Naive thymus-derived CD4-positive, alpha-beta T cell (primary cell): ENCODE measurements at regions not wholly inside any gene's neighbourhood (a gene's known extent, or its start where the extent isn't known, plus 50 kb on each side); places are given as distances from the start of the nearest gene placed in this dataset.
A peak's percentile ranks its signal among the peaks of the same experiment; 100 is the strongest.
"Not testable (repeated sequence)": the region's sequence is repeated elsewhere in the genome, so short reads cannot be mapped to it uniquely, and the experiment has no call there.

ENCODE experiments used
- ATAC-seq: fragments of 150-1000 bp; cut with Tn5 transposase; 2 replicates; pipeline ENCODE4 v1.10.0; 2021; ENCODE audit warnings: mild to moderate bottlenecking, moderate library complexity
- CTCF ChIA-PET: fragments of 350-600 bp; sonication (Branson Sonifier 250); formaldehyde crosslinking; loops from one replicate; lab custom pipeline; 2021; ENCODE audit warnings: antibody characterized with exemption; lab: Charles Lee
- POLR2A ChIA-PET: fragments of 350-600 bp; sonication (Branson Sonifier 250); formaldehyde crosslinking; loops from one replicate; lab custom pipeline; 2021; ENCODE audit warnings: antibody characterized with exemption, inconsistent platforms; lab: Charles Lee
- DNase-seq, 9 donors: peaks; one replicate each; pipeline versions ENCODE4 v3.0.0 to v3.0.0-alpha.2; 2020 to 2022; ENCODE audit warnings: mixed read lengths in 1 of 9
- H3K27ac ChIP-seq: one replicate; pipeline ENCODE4 v1.7.0; 2013; ENCODE audit warnings: mild to moderate bottlenecking, low read depth, low read length, moderate library complexity
- H3K27me3 ChIP-seq, 2 donors: one replicate each; pipeline ENCODE4 v1.7.0; 2013; ENCODE audit warnings: low read length in 2 of 2, mild to moderate bottlenecking in 2 of 2, moderate library complexity in 2 of 2; ENCODE audit not compliant: control insufficient read depth in 2 of 2, insufficient read depth in 2 of 2
- H3K36me3 ChIP-seq, 3 experiments: 1 replicate in 2 of 3; 2 replicates in 1 of 3; pipeline ENCODE4 v1.7.0; 2013; ENCODE audit warnings: low read length in 3 of 3, mild to moderate bottlenecking in 3 of 3, moderate library complexity in 1 of 3; ENCODE audit not compliant: insufficient read depth in 3 of 3, control insufficient read depth in 2 of 3
- H3K4me1 ChIP-seq, 2 donors: one replicate each; pipeline ENCODE4 v1.7.0; 2013; ENCODE audit warnings: low read length in 2 of 2, mild to moderate bottlenecking in 2 of 2, moderate library complexity in 1 of 2; ENCODE audit not compliant: control insufficient read depth in 2 of 2, insufficient read depth in 2 of 2
- H3K4me3 ChIP-seq: 2 replicates; pipeline ENCODE4 v1.7.0; 2013; ENCODE audit warnings: mild to moderate bottlenecking, low read length
- H3K9me3 ChIP-seq, 3 experiments: 1 replicate in 2 of 3; 2 replicates in 1 of 3; pipeline ENCODE4 v1.7.0; 2013; ENCODE audit warnings: low read length in 3 of 3; ENCODE audit not compliant: control insufficient read depth in 2 of 3
- H3K27ac Mint-ChIP-seq, 9 donors: one replicate each; pipeline ENCODE4 v1.8.0; 2020 to 2022; ENCODE audit warnings: mixed read lengths in 9 of 9, mild to moderate bottlenecking in 8 of 9, moderate library complexity in 5 of 9, inconsistent platforms in 2 of 9
- H3K27me3 Mint-ChIP-seq, 5 donors: one replicate each; pipeline ENCODE4 v1.8.0; 2021 to 2022; ENCODE audit warnings: mixed read lengths in 5 of 5, mild to moderate bottlenecking in 1 of 5
- H3K36me3 Mint-ChIP-seq, 5 donors: one replicate each; pipeline ENCODE4 v1.8.0; 2020 to 2022; ENCODE audit warnings: mixed read lengths in 5 of 5, mild to moderate bottlenecking in 3 of 5, inconsistent platforms in 1 of 5
- H3K4me1 Mint-ChIP-seq, 7 donors: one replicate each; pipeline ENCODE4 v1.8.0; 2020 to 2022; ENCODE audit warnings: mixed read lengths in 7 of 7, mild to moderate bottlenecking in 3 of 7, inconsistent platforms in 1 of 7
- H3K4me3 Mint-ChIP-seq, 10 donors: one replicate each; pipeline ENCODE4 v1.8.0; 2020 to 2022; ENCODE audit warnings: mild to moderate bottlenecking in 10 of 10, mixed read lengths in 10 of 10, moderate library complexity in 6 of 10, inconsistent platforms in 2 of 10
- H3K9me3 Mint-ChIP-seq, 11 donors: one replicate each; pipeline ENCODE4 v1.8.0; 2020 to 2022; ENCODE audit warnings: mixed read lengths in 11 of 11, mild to moderate bottlenecking in 4 of 11, inconsistent platforms in 1 of 11, moderate library complexity in 1 of 11
- intact Hi-C, 2 donors: fragments of 100-400 bp; cut with micrococcal nuclease; formaldehyde crosslinking; loops; one replicate each; pipeline ENCODE4 v1.15.1; 2023

DNA sequence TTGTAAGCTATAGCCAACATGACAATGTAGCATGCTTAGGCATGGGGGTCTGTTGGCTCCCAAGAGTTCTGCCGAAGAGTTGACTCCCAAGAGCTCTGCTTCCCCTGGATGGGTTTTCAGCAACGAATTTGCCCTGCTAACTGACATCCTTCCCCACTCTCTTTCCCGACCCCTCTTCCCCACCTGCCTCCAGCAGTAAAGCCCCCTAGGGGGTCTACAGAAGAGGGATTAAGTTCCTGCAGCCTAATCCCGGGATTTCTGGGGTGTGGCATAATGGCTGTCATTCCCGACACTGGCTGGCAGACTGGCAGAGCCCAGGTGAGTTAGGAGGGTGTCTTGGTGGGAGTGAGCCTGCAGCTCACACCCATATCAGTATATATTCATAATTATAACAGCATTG lies 121.0 kb upstream of the ZNF184 start:
- peaks cover 0 to 11% of the 10 kb centered on the region in 2 donors for H3K4me1 ChIP-seq
- CTCF ChIA-PET = interaction anchor here (0.6 kb wide), 1 partner anchor 17 kb away, joined by 3 read pairs; no protein-coding TSS in a partner anchor
- Mint-ChIP-seq H3K27me3 (peaks cover 23 to 50% (median 44%) of the 10 kb centered on the region in 5 donors), H3K36me3 (peaks cover 0 to 4% (median 0%) of the 10 kb centered on the region in 5 donors), H3K9me3 (peaks cover 0 to 14% (median 3%) of the 10 kb centered on the region in 11 donors), H3K4me1 (peaks cover 0 to 4% (median 0%) of the 10 kb centered on the region in 7 donors), H3K27ac (no peak overlapping the region), H3K4me3 (peak overlapping the region in 1 of 10 donors; percentile 24)
- DNase-seq = no peak
- POLR2A ChIA-PET = interaction anchor here (1.1 kb wide), 1 partner anchor 225 kb away, joined by 4 read pairs; no protein-coding TSS in a partner anchor
- intact Hi-C loops = loop anchor here in 1 of 2 donors (2.0 to 5.0 kb wide), 3 partner anchors 37 to 158 kb away; no protein-coding TSS in a partner anchor
- H3K27me3 ChIP-seq = peaks cover 25 to 40% of the 10 kb centered on the region in 2 donors
- no peak overlapping the region for H3K27ac ChIP-seq
- no peaks in the 10 kb centered on the region for H3K9me3 ChIP-seq
- H3K4me3 ChIP-seq = no peak overlapping the region
- ATAC-seq = no peak
- no peaks in the 10 kb centered on the region for H3K36me3 ChIP-seq

GRCh38 chr6:27593200-27593818 lies 120.4 kb upstream of the ZNF184 start:
- Histone ChIP-seq H3K9me3 (no peaks in the 10 kb centered on the region), H3K4me1 (peaks cover 0 to 11% of the 10 kb centered on the region in 2 donors), H3K27ac (no peak overlapping the region), H3K36me3 (no peaks in the 10 kb centered on the region), H3K4me3 (no peak overlapping the region), H3K27me3 (peaks cover 25 to 34% of the 10 kb centered on the region in 2 donors)
- ChIA-PET CTCF (interaction anchor here (0.6 kb wide), 1 partner anchor 17 kb away, joined by 3 read pairs; no protein-coding TSS in a partner anchor), POLR2A (interaction anchor here (1.1 kb wide), 1 partner anchor 225 kb away, joined by 4 read pairs; no protein-coding TSS in a partner anchor)
- Mint-ChIP-seq H3K27ac (no peak overlapping the region), H3K36me3 (peaks cover 0 to 4% (median 0%) of the 10 kb centered on the region in 5 donors), H3K4me1 (peaks cover 0 to 4% (median 0%) of the 10 kb centered on the region in 7 donors), H3K9me3 (peaks cover 0 to 13% (median 3%) of the 10 kb centered on the region in 11 donors), H3K27me3 (peaks cover 21 to 48% (median 43%) of the 10 kb centered on the region in 5 donors), H3K4me3 (peak overlapping the region in 1 of 10 donors; percentile 24)
- intact Hi-C loops = loop anchor here in 1 of 2 donors (2.0 to 5.0 kb wide), 3 partner anchors 37 to 159 kb away; no protein-coding TSS in a partner anchor
- no peak for DNase-seq
- ATAC-seq = no peak

DNA sequence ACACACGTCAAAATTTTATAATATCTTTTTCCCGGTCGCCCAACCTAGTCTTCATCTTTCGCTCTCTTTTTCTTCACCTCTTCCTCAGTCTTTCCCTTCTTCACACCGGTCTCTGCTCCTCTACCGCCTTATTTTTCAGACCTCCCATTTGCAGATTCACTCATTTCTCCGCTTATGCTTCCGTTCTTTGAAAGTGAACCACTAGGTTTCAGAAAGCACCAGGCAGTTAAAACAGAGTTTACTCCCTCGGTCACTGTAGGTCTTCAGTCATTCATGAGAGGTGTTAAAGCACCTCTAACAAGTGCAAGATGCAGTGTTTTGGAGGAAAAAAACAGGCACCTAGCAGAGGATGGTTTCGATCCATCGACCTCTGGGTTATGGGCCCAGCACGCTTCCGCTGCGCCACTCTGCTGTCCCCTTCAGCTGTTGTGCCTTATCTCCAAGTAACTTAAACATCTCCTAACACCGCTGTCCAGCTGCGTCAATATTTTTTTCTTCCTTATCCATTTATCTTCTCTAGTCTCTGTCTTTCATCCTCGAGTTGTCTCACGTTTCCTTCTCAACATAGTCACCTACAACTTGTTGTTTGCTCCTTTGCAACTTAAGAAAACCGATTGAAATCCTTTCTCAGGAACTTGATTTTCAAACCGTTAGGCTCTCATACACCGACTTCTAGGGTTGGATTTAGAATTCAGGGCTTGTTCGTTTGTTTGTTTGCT lies 119.7 kb upstream of the ZNF184 start:
- Histone ChIP-seq H3K9me3 (no peaks in the 10 kb centered on the region), H3K4me3 (no peak overlapping the region), H3K36me3 (no peaks in the 10 kb centered on the region), H3K4me1 (peaks cover 0 to 11% of the 10 kb centered on the region in 2 donors), H3K27me3 (peaks cover 25 to 29% of the 10 kb centered on the region in 2 donors), H3K27ac (no peak overlapping the region)
- ChIA-PET CTCF (no interaction called here), POLR2A (no interaction called here)
- peaks cover 0 to 13% (median 3%) of the 10 kb centered on the region in 11 donors for H3K9me3 Mint-ChIP-seq
- intact Hi-C loops = loop anchor here in 1 of 2 donors (2.0 to 5.0 kb wide), 3 partner anchors 36 to 160 kb away; no protein-coding TSS in a partner anchor
- DNase-seq (peak in 4 of 9 donors; percentile 10 to 58 (median 28)), ATAC-seq (no peak)
- peaks cover 0 to 4% (median 0%) of the 10 kb centered on the region in 7 donors for H3K4me1 Mint-ChIP-seq
- no peak overlapping the region for H3K27ac Mint-ChIP-seq
- H3K4me3 Mint-ChIP-seq = no peak overlapping the region
- H3K27me3 Mint-ChIP-seq = peaks cover 24 to 46% (median 43%) of the 10 kb centered on the region in 5 donors
- peaks cover 0 to 4% (median 0%) of the 10 kb centered on the region in 5 donors for H3K36me3 Mint-ChIP-seq

- no peaks in the 10 kb centered on the region for H3K36me3 ChIP-seq
- H3K9me3 Mint-ChIP-seq = peaks cover 0 to 13% (median 3%) of the 10 kb centered on the region in 11 donors
- H3K27me3 ChIP-seq = peaks cover 25 to 29% of the 10 kb centered on the region in 2 donors
- H3K4me3 ChIP-seq = no peak overlapping the region
- H3K4me1 ChIP-seq = peaks cover 0 to 11% of the 10 kb centered on the region in 2 donors
- ChIA-PET CTCF (interaction anchor here (0.7 kb wide), 1 partner anchor 70 kb away, joined by 3 read pairs; no protein-coding TSS in a partner anchor), POLR2A (no interaction called here)
- peaks cover 0 to 4% (median 0%) of the 10 kb centered on the region in 7 donors for H3K4me1 Mint-ChIP-seq
- no peaks in the 10 kb centered on the region for H3K9me3 ChIP-seq
- H3K27ac Mint-ChIP-seq = no peak overlapping the region
- no peak overlapping the region for H3K4me3 Mint-ChIP-seq
- DNase-seq (no peak), ATAC-seq (no peak)
- no peak overlapping the region for H3K27ac ChIP-seq
- intact Hi-C loops = loop anchor here in 1 of 2 donors (2.0 to 5.0 kb wide), 3 partner anchors 35 to 160 kb away; no protein-coding TSS in a partner anchor
- H3K27me3 Mint-ChIP-seq = peaks cover 19 to 45% (median 41%) of the 10 kb centered on the region in 5 donors
- peaks cover 0 to 4% (median 0%) of the 10 kb centered on the region in 5 donors for H3K36me3 Mint-ChIP-seq
Measured at GRCh38 chr6:27591699-27592480, 119.0 kb upstream of the ZNF184 start.

DNA sequence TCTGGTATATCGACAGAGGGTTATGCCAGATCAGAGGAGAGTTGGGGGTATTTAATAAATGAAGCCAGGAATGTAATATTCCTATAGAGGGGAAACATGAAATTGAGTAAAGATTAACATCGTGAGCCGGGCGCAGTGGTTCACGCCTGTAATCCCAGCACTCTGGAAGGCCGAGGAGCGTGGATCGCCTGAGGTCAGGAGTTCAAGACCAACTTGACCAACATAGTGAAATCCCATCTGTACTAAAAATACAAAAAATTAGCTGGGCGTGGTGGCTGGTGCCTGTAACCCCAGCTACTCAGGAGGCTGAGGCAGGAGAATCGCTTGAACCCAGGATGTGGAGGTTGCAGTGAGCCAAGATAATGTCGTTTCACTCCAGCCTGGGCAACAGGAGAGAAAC lies 112.4 kb upstream of the ZNF184 start:
- H3K9me3 ChIP-seq, DNase-seq, H3K4me3 ChIP-seq, CTCF ChIA-PET, intact Hi-C loops, H3K4me1 ChIP-seq, H3K36me3 Mint-ChIP-seq, POLR2A ChIA-PET, ATAC-seq, H3K4me3 Mint-ChIP-seq, H3K36me3 ChIP-seq, H3K27ac ChIP-seq, H3K4me1 Mint-ChIP-seq, H3K27ac Mint-ChIP-seq, H3K27me3 ChIP-seq: not testable (repeated sequence)
- Mint-ChIP-seq H3K27me3 (peaks cover 48 to 84% (median 82%) of the 10 kb centered on the region in 5 donors), H3K9me3 (peaks cover 0 to 25% (median 6%) of the 10 kb centered on the region in 11 donors)

DNA sequence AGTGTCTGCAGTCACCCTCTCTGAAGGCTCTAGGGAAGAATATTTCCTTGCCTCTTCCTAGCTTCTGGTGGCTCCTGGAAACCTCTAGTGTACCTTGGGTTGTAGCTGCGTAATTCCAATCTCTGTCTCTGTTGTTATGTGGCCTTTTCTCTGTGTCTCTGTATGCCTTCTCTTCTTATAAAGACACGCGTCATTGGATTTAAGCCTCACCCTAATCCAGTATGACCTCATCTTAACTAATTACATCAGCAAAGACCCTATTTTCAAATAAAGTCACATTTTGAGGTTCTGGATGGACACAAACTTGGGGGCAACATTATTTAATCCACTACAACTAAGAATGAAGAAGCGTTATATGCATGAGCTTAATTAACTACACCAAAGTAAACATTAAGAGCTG lies 111.4 kb upstream of the ZNF184 start:
- H3K36me3 Mint-ChIP-seq = no peaks in the 10 kb centered on the region
- no peak overlapping the region for H3K4me3 ChIP-seq
- no peak overlapping the region for H3K27ac ChIP-seq
- peaks cover 0 to 12% of the 10 kb centered on the region in 2 donors for H3K27me3 ChIP-seq
- peaks cover 0 to 23% (median 6%) of the 10 kb centered on the region in 11 donors for H3K9me3 Mint-ChIP-seq
- POLR2A ChIA-PET = no interaction called here
- H3K4me3 Mint-ChIP-seq = no peak overlapping the region
- DNase-seq (no peak), ATAC-seq (no peak)
- intact Hi-C loops = no loop called here
- no peaks in the 10 kb centered on the region for H3K36me3 ChIP-seq
- peaks cover 48 to 91% (median 85%) of the 10 kb centered on the region in 5 donors for H3K27me3 Mint-ChIP-seq
- no peaks in the 10 kb centered on the region for H3K4me1 ChIP-seq
- CTCF ChIA-PET = no interaction called here
- peaks cover 0 to 5% (median 0%) of the 10 kb centered on the region in 7 donors for H3K4me1 Mint-ChIP-seq
- no peaks in the 10 kb centered on the region for H3K9me3 ChIP-seq
- no peak overlapping the region for H3K27ac Mint-ChIP-seq
